ENCODE measurements at regions not wholly inside any gene's neighbourhood (a gene's known extent, or its start where the extent isn't known, plus 50 kb on each side); places are given as distances from the start of the nearest gene placed in this dataset.

- FAIRE-seq: peak; percentile 90
Observed at GRCh38 chr11:115911613-115912346, 407.6 kb upstream of the CADM1 start.

DNA sequence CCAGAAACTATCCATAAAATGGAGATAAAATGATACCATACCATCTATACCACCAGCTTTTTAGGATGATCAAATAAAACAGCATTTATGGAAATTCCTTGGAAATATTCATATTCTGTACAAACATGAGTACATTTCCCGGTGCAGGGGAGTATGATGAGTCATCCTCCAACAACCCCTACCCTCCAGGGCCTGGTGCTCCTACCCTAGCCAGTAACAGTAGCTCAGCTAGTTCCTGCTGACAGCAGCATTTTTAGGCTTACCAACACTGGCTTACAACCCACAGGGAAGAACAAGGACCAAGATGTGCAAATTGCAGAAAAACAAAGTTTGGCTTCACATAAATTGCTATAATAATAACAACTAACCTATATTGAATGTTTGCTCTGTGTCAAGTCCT lies 406.2 kb upstream of the CADM1 start:
- FAIRE-seq: no peak

DNA sequence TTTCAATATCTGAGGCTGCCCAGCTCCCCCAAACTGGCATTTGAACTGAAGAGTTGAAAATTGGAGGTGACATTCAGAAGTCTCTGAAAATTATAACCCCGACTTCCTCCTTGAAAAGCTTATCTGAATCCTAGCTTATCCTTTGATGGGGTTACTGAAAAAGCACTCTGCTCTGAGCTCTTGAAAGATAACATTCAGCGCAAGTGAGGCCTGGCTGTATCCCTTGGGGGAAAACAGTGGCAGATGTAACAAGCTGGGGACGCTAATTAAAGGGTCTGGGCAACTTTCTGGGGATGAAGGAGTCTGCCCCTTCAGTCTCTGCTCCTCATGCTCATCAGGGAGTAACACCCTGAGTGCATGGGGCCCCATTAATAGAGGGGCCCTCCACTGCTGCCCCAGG lies 402.0 kb upstream of the CADM1 start:
- FAIRE-seq: no peak

GRCh38 chr11:115905341-115906000 lies 401.3 kb upstream of the CADM1 start:
- FAIRE-seq: no peak

DNA sequence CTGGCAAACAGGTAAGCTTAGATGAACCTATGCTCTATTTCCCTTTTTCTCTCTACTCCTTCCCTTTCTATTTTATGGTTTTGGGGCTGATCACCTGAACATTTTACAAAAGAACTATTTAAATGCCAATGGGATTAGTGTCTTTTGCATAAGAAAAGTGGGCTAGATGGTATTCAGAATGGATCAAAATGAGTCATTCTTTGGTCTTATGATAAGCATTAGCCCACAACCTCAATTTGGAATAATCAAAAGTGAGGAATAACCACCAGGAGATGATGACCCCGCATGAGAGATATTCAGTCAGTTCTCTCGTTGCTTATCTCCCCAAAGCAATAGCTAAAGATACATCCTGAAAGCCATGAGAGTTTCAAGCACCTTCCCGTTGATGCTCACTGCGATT lies 399.0 kb upstream of the CADM1 start:
- no peak for FAIRE-seq

DNA sequence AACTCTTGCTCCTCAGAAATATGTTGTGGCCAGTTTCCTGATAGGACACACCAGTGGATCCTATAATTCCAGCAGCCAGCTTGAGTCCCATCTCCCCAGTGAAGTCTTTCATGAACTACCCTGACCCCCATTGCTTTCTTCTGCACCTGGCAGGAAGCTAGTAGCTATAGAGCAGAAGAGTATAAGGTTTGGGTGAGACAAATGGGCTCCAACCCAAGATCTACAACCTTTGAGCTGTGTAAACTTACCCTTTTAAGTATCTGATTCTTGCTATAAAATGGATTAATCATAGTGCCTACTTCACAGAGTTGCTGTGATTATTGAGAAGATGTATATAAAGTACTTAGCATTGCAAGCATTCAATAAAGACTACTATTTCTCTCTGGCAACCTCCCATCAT lies 396.9 kb upstream of the CADM1 start:
- no peak for FAIRE-seq

DNA sequence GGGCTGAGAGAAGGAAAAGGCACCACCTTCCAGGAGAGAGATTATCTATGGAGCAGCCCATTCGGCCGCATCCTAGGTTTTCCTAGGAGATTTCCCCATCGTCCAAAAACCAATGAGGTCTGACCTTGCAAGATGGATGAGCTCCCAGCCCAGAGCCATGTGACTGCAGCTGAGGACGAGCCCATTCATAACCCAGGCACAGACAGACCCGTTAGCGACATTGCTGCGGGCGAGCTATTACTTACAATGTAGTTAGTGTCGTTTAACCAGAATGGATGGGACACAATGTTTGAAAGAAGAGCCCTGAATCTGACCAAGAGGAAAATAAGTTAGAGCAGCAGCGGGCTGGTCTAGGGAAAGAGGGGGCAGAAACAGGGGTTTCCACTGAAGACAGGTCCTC lies 395.9 kb upstream of the CADM1 start:
- no peak for FAIRE-seq

DNA sequence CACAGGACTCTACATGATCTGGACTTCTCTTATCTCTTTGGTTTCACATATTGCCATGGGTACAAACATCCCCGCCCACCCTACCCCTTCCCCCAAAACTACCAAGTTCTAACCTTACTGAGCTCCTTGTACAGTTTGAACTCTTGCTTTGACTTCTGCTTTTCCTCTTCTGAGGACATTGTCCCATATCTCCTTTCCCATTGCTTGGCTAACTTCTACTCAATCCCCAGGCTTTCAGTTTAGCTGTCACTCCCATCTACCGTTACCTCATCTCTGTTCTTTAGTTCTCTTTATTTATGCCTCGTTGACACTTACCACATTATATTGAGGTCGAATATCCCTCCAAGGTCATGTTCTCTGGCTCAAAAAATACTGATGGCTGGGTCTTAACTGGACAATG lies 393.5 kb upstream of the CADM1 start:
- FAIRE-seq: no peak

DNA sequence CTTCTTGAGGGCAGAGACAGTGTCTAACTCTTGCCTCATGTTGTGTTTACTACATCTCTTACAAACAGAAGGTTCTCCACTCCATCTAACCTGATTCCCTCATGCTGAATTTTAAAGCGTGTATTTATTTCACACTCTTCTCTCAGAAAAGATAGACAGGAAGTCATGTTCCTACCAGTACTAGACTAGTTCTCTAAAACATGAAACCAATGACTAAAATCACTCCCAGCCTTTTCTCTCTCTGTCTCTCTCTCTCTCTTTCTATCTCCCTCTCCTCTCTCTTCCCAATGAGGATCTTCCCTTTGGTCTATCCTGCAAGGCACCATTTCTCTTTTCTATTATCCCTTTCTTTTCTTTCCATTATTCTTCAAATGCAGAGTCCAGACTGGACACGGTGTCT lies 391.9 kb upstream of the CADM1 start:
- FAIRE-seq: no peak

GRCh38 chr11:115895594-115895993 lies 391.4 kb upstream of the CADM1 start:
- FAIRE-seq: no peak

- no peak for FAIRE-seq
Observed at GRCh38 chr11:115894176-115894575, 390.0 kb upstream of the CADM1 start.

GRCh38 chr11:115893461-115894099 lies 389.4 kb upstream of the CADM1 start:
- no peak for FAIRE-seq

GRCh38 chr11:115892016-115892415 lies 387.8 kb upstream of the CADM1 start:
- FAIRE-seq: no peak

DNA sequence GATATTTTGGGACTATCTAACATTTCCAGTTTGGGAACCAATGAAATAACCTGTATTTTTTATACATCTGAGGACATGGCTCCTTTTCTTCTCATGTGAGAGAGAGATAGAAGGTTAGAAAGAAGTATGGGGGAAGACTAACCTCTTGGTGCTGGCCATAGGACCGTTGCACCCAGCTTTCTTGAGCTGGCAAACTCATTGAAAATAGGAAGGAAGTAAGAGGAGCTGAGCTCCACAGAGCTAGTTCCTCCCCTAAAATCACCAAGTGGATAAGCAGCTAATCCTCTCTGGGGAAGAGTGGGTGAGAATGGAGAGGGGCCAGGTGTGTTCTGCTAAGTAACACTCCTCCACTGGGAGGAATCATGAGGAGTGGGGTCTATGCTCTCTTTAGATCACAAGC lies 387.4 kb upstream of the CADM1 start:
- no peak for FAIRE-seq

- no peak for FAIRE-seq
Observed at GRCh38 chr11:115890500-115890899, 386.3 kb upstream of the CADM1 start.

DNA sequence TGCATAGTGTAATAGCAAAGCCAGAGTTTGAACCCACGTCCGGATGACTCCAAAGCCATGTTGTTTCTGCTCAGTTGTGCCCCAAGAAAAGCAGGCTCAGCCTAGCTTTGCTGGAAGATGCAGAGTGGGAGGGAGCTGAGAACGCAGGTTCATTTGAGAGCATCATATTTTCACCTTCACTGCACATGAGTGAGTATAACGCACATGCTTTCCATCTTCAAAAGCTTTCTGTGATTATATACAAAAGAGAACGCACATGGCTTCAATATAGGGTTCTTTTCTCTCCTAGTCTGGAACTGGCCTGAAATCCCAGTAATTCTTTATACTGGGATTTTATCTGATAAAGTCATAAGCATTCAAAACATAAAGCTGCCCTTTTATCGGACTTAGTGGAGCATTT lies 385.5 kb upstream of the CADM1 start:
- no peak for FAIRE-seq

- FAIRE-seq: no peak
Observed at GRCh38 chr11:115887727-115888126, 383.5 kb upstream of the CADM1 start.

GRCh38 chr11:115887316-115887715 lies 383.1 kb upstream of the CADM1 start:
- no peak for FAIRE-seq

- no peak for FAIRE-seq
Observed at GRCh38 chr11:115886422-115886733, 382.2 kb upstream of the CADM1 start.

DNA sequence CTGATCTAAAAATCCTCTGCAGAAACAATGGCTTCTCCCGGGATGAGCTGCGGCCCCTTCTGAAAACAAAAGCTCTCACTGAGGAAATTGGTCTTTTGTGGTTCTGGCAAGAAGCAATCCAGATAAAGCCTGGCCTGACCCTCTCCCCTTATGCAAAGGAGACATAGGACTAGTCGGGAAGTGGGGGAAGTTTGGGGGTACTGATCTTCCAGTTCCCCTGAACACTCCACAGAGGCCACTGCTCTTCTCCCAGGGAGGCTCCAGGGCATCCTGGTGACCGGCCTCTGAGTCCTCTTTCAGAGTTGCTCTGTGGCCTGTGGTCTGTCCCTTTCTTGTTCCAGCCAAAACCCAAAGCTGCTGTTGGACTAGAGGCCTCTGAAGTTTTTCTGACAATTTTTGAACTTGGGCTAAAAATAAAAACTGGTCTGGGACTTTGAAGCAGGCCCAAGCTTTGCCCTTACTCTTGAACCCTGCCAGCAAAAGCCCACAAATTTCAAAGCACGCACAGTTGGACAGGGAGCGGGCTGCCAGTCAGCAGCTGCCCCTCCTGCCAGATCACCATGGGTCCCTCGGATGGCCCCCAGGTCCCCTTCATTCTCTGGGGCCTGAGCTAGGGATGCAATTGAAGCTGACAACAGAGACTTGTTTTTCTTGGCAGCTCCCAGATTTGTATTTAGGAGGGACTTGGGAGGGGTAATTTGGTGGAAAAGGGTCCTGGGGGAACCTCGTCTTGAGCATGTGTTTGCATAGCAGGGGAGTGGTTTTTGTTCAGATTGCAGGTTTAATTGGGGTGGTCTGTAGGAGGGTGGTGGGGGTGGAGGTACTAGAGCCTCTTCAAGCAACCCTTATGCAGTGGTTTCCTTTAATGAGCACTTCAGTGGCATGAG lies 381.6 kb upstream of the CADM1 start:
- FAIRE-seq: no peak

DNA sequence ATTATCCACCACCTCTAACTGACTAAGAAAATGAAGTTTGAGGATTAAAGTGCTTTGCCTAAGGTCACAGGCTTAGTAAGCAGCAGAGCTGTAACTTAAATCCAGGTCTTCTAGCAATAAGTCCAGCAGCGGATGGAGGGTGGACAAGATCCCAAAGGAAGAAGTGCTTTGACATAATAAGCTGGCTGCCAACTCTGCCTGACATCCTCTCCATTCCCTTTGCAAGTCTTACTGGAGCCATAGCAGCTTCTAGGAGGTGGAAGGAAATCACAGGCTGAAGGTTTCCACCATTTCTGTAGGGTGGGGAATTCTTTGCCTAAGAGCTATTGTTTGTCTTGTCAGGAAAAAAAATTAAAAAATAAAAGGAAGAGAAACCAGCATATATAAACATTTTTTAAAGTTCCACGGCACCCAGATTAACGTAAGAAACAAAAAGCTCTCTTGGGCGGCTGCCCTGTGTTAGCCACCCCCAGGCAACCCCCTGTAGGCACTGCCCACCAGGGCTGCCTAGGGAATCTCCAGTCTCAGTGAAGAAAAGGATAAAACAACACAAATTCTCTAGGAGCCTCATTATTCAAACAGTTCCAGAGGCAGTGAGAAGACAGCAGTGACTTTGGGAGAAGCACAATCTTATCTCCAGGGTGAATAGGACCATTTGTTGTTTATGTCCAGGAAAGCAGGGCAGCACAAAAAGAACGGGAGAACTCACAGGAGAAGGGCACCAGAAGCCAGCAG lies 380.8 kb upstream of the CADM1 start:
- no peak for FAIRE-seq

DNA sequence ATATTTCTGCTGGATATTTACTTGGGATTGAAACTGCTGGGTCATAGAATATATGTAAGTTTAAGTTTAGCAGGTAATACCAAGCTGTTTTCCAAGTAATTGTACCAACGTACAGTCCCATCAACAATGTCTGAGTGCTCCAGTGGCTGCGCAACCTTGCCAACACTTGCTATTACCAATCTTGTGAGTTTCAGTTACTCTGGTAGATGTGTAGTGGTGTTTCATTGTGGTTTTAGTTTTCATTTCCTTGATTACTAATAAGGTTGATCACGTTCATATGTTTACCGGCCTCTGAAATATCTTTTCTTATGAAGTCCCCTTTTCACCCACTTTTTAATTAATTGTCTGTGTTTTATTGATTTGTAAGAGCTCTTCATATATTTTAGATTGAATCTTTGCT lies 370.6 kb upstream of the CADM1 start:
- no peak for FAIRE-seq

DNA sequence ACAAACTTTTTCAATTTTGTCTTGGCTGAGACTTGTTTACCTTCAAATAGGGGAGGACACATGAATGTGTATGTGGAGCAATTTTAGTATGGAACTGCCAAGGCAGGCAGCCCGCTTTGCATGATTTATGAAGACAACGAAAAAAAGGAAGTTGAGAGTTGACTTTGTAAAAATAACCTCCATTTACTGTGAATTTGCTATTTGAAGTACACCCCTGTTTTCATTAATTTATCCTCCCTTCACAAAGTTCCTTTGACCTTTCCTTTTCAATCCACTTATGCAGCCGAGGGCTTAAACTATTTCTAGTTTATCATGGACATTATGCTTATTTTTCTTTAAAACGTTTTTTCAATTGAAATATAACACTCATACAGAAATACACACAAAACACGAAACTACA lies 369.6 kb upstream of the CADM1 start:
- FAIRE-seq: no peak

Data from islet of Langerhans (tissue), 1 donor.